Activated CD4-positive, alpha-beta T cell treated with anti-CD3 and anti-CD28 coated beads, Interleukin-2, amount 50 U/mL, for 48 hours (primary cell): ENCODE measurements at regions not wholly inside any gene's neighbourhood (a gene's known extent, or its start where the extent isn't known, plus 50 kb on each side); places are given as distances from the start of the nearest gene placed in this dataset.

Experiments
- DNase-seq, 2 experiments: peaks; one replicate each; pipeline ENCODE4 v3.0.0-alpha.2; 2020

DNA sequence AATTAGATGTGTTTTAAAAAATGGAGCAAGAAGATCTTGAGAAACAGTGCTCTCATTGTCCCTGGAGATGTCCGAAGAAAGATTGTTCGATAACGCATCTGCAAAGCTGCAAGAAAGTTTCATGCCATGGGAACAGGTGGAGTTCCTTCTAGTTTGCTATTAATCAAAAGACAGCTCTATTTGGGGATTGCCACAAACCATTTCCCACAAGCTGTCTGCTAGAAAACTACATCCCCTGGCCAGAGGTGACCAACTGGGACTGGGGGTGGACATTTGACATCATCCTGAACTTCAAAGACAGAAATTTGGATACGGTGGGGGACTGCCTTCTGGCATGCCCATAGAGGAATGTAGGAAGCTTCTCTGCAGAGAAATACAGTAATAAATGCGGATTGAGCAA lies 50.8 kb upstream of the OSMR start:
- DNase-seq: no peak

DNA sequence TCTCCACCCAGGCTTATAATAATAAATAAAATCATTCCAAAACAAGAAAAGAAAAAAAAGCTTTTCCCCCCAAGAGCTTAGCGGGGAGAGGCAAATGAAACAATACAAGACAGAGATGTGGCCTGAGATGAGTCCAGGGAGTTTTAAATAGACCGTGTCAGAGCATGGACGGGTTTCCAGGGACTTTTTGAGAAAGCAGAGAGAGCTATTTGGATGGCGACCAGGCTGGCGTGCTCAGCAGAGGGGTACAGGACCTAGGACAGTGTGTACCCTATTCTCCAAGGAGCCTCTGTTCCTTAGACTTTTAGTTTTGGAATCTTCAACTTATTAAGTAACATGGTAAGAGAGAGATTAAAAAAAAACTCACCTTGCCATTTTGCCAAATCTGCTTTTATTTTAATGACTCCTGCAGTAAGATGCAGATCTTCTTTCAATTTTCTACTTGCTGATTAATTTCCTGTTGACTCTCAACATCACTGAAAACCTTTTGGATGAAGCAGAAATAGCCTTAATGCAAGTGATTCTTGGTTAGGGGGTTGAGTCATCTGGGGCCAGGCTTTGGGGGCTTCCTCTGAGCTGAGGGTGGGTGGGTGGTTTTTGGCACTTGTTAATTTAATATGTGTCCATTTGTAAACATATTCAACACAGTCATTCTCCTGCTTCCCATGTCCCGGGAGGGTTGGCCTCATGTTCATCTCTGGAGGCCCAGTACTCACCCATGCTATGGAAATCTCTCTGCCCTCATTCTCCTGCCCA lies 49.6 kb upstream of the OSMR start:
- no peak for DNase-seq
